Erythroblast (primary cell): ENCODE measurements at regions not wholly inside any gene's neighbourhood (a gene's known extent, or its start where the extent isn't known, plus 50 kb on each side); places are given as distances from the start of the nearest gene placed in this dataset.

Source experiments
- GATA1 ChIP-seq: IDR thresholded peaks from 2 replicates; pipeline ENCODE4 v1.6.1; 2011; ENCODE audit warnings: low read depth, mild to moderate bottlenecking, control low read depth, low read length, moderate library complexity
- POLR2A ChIP-seq: IDR thresholded peaks from 2 replicates; pipeline ENCODE4 v1.6.1; 2011; ENCODE audit warnings: mild to moderate bottlenecking, low read length

DNA sequence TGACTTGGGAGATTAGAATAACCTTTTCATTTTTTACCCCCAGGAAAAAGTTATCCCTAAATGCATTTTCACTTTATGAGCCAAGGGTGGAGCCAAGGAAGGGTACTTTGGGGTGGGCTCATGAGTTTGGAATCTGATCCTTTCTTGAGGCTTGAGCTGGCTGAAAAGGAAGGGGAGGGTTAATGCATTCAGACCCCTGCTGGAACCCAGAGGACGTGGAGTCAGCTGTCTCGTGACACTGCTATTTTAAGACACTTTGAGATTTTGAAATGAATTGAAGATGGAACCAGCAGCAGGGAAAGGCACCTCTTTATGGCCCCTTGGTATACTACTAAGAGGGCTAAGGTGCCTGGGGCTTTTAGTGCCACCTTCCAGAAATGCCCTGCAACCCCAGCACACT lies 90.4 kb downstream of the MARCHF4 start:
- TF ChIP-seq POLR2A, result no peak
- no peak for TF ChIP-seq GATA1
